GM13977 (cell line): ENCODE measurements at regions not wholly inside any gene's neighbourhood (a gene's known extent, or its start where the extent isn't known, plus 50 kb on each side); places are given as distances from the start of the nearest gene placed in this dataset.

Experiments used
- DNase-seq: peaks from one replicate; pipeline ENCODE4 v3.0.0; 2012; ENCODE audit warnings: low spot score
- in situ Hi-C: fragments of 300-500 bp; cut with MboI; formaldehyde crosslinking; loops from one replicate; pipeline ENCODE4 v1.12.0; 2022; ENCODE audit warnings: low sequenced_read_pairs, low pct_unique_long_range_greater_than_20kb, mixed read lengths, inconsistent platforms; ENCODE audit not compliant: unreplicated experiment
- TF ChIP-seq, protein P1 (sequence below): IDR thresholded peaks from 2 replicates; pipeline ENCODE4 v1.5.1; 2012; ENCODE audit warnings: mild to moderate bottlenecking, control low read depth; ENCODE audit not compliant: insufficient read depth; ENCODE audit errors: extremely low read depth, missing control alignments

DNA sequence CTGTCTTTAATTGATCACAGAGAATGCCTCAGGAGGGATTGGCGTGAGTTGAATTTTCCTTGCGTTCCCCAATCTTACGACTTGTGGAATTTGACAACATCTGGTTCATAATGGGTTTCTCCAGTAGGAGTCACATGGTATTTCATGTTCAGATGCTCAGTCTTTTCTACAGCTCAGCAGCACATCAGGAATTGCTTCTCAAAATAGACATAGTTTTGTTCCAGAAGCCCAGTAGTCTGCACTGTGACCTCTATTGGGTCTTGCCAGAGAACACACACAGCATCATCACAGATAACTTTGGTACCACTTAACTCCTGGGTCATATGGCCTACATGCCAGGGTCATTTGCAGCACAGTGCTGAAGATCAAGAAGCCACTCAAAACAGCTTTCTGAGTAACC is 282.5 kb upstream of the HTR2A start:
- no peak for DNase-seq
- TF ChIP-seq, protein P1, sequence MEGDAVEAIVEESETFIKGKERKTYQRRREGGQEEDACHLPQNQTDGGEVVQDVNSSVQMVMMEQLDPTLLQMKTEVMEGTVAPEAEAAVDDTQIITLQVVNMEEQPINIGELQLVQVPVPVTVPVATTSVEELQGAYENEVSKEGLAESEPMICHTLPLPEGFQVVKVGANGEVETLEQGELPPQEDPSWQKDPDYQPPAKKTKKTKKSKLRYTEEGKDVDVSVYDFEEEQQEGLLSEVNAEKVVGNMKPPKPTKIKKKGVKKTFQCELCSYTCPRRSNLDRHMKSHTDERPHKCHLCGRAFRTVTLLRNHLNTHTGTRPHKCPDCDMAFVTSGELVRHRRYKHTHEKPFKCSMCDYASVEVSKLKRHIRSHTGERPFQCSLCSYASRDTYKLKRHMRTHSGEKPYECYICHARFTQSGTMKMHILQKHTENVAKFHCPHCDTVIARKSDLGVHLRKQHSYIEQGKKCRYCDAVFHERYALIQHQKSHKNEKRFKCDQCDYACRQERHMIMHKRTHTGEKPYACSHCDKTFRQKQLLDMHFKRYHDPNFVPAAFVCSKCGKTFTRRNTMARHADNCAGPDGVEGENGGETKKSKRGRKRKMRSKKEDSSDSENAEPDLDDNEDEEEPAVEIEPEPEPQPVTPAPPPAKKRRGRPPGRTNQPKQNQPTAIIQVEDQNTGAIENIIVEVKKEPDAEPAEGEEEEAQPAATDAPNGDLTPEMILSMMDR, result no peak
- in situ Hi-C loops, result no loop called here

DNA sequence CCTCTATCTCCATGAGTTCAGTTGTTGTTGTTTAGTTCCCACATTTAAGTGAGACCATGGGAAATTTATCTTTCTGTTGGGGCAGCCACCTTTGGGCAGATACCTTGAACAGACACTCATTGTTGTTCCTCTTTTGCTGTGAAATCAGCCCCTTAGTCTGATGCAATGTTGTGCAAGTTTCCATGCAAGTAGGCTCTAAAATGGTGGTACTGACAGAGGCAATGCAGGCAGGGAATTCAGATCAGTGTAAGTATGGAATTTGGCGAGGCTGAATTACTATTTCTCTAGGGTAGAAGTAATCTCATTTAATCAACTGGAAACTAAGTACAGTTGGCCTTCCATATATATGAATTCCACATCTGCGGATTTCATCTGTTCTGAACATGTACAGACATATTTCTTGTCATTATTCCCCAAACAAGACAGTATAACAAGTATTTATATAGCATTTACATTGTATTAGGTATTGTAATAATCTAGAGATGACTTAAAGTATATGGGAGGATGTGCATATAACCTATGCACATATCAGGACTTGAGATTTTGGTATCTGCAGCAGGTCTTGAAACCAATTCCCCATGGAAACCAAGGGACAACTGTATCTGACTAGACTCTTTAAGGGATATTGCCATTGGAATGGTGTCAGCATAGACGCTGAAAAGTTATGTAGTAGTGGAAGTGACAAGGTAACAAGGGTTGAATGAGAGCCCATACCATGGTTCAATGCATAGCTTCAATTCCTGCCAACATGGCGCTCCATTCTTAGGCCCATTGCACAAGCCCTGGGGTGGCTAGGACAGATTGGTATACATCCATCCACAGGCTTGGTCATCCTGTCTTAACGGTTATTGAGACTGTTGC is 281.5 kb upstream of the HTR2A start:
- TF ChIP-seq, protein P1, result no peak
- no peak for DNase-seq
- in situ Hi-C loops, result no loop called here

DNA sequence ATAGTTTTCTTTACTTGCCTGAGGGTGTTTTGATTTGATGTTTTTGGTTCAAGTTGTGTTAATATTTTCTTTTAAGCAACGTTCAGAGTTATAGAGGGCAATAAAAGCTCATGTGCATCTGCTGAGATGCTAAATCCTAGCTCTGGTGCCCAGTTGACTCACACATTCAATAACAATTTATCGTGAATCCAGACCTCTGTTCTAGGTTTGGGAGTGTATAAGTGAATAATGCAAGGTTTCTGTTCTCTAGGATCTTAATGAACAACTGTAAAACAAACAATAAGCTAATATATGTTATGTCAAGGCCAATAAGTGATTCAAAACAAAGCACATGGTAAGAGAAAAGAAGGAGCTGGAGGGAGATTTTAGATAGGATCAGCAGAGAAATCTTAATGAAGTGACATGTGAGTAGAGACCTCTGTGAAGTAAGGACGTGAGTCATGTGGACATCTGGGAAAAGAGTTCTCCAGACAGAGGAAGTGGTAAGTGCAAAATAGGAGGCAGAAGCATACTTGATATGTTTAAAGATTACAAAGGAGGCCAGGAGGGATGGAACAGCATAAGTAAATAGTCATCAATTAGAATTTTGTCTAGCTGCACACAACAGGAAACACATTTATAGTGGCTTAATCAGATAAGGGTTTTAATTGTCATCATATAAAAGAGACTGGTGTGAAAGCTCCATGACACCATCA is 278.5 kb upstream of the HTR2A start:
- no peak for DNase-seq
- in situ Hi-C loops, result no loop called here
- TF ChIP-seq, protein P1, result no peak

DNA sequence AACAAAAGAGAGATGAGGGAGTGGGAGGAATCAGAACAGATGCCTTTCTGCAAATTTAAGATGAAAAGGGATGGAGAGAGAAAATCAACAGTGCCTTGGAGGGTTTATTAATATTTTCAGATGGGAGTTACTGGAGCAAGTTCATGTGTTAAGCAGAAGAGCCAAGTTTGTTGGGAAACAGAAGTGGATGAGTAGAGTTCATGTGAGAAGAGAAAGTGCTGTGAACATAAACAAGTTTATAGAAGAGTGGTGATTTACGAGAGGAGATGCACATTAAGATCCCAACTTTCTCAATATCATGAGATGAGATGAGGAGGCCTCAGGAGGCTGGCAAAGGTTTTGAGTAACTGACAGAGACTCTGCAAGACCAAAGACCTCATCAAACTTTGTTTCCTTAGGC is 274.1 kb upstream of the HTR2A start:
- in situ Hi-C loops, result no loop called here
- TF ChIP-seq, protein P1, result no peak
- DNase-seq, result no peak

DNA sequence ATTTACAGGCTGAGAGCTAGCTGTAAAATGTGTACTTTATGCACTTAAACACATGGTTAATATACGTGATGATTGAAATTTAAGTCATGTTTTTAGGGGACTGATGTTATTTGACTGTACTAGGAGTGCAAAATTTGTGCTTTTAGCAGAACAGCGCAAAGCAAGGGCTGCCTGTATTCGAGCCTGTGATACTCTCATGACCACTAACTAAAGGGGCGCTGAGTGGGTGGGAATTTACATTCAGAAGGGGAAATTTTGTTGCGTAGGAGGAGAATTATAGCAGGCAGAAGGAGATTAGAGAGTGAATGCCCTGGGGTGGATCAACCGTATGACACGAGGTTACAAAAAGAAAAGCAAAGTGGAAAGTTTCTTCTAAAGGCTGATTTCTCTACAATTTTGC is 271.8 kb upstream of the HTR2A start:
- DNase-seq, result no peak
- TF ChIP-seq, protein P1, result no peak
- in situ Hi-C loops, result no loop called here

DNA sequence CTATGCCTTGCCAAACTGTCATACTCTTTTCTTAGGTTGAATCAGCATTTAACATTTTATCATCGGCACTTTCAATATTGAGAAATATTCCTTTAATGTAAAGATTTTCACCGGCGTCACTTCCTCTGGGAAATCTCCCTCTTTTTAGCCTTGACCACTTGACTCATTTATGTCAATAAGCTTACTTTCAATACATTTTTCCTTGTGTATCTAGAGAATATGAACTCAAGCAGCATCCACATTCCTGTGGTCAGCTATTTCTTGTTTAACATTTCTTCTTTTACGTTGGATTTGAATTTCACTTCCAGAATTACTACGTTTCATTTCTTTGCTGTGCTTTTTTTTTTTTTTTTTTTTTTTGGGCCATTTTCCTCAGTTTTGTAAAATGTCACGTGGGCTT is 271.2 kb upstream of the HTR2A start:
- in situ Hi-C loops, result no loop called here
- no peak for DNase-seq
- TF ChIP-seq, protein P1, result no peak
